Sigmoid colon (tissue), 6 donors: ENCODE measurements at regions not wholly inside any gene's neighbourhood (a gene's known extent, or its start where the extent isn't known, plus 50 kb on each side); places are given as distances from the start of the nearest gene placed in this dataset.

Experiments
- DNase-seq: peaks from one replicate; pipeline ENCODE4 v3.0.0-alpha.2; 2019
- H3K27ac ChIP-seq, 4 donors: fragments of 200-600 bp; sonication (generic); one replicate each; pipeline ENCODE4 v1.5.1; 2016 to 2019; ENCODE audit warnings: mild to moderate bottlenecking in 1 of 4
- H3K27me3 ChIP-seq, 3 donors: fragments of 200-600 bp; sonication (generic); one replicate each; pipeline ENCODE4 v1.5.1; 2019; ENCODE audit warnings: mild to moderate bottlenecking in 1 of 3
- H3K36me3 ChIP-seq, 4 donors: fragments of 200-600 bp; sonication (generic); one replicate each; pipeline ENCODE4 v1.5.1; 2016 to 2019
- H3K4me1 ChIP-seq, 4 donors: fragments of 200-600 bp; sonication (generic); one replicate each; pipeline ENCODE4 v1.5.1; 2017 to 2019
- H3K4me3 ChIP-seq, 4 donors: fragments of 200-600 bp; sonication (generic); one replicate each; pipeline ENCODE4 v1.5.1; 2017 to 2019; ENCODE audit warnings: mild to moderate bottlenecking in 2 of 4, moderate library complexity in 1 of 4
- H3K9me3 ChIP-seq, 4 donors: fragments of 200-600 bp in 3 of 4; sonication (generic) in 3 of 4; one replicate each; pipeline versions ENCODE4 v1.5.1 to v1.6.1; 2013 to 2019
- CTCF ChIP-seq, 4 experiments: fragments of 450-650 bp in 3 of 4; fragments of 200-600 bp in 1 of 4; IDR thresholded peaks; one replicate each; pipeline ENCODE4 v1.5.1; 2016 to 2019; ENCODE audit warnings: antibody characterized with exemption in 4 of 4, mild to moderate bottlenecking in 3 of 4, moderate library complexity in 2 of 4
- EP300 ChIP-seq, 4 donors: sonication (generic); formaldehyde crosslinking; IDR thresholded peaks; one replicate each; pipeline ENCODE4 v1.6.1; 2017; ENCODE audit warnings: antibody characterized with exemption in 4 of 4
- POLR2A ChIP-seq, 2 donors: fragments of 450-650 bp; IDR thresholded peaks; one replicate each; pipeline ENCODE4 v1.6.1; 2016; ENCODE audit warnings: antibody characterized with exemption in 2 of 2, mild to moderate bottlenecking in 2 of 2, moderate library complexity in 2 of 2
- POLR2AphosphoS5 ChIP-seq, 4 donors: sonication (generic); formaldehyde crosslinking; IDR thresholded peaks; one replicate each; pipeline ENCODE4 v1.6.1; 2017; ENCODE audit warnings: antibody characterized with exemption in 4 of 4
- WGBS, 2 donors: extraction: QIAGEN DNeasy Blood & Tissue Kit; methylation state at CpG; one replicate each; pipeline ENCODE4 v1.1.7; 2013; 5-methylcytosine and 5-hydroxymethylcytosine counted together
- intact Hi-C: fragments of 100-400 bp; cut with DNase I; formaldehyde crosslinking; loops from one replicate; pipeline ENCODE4 v1.15.1; 2023
- donor health status: healthy with polysubstance abuse.
- donor health status: healthy.

GRCh38 chr4:13902146-13902545 is 274.6 kb upstream of the BOD1L1 start:
- Histone ChIP-seq H3K4me1 (peaks cover 0 to 5% (median 2%) of the 10 kb centered on the region in 4 donors), H3K27ac (no peak overlapping the region), H3K27me3 (no peaks in the 10 kb centered on the region), H3K4me3 (no peak overlapping the region), H3K36me3 (no peaks in the 10 kb centered on the region), H3K9me3 (no peaks in the 10 kb centered on the region)
- WGBS, 2 donors: 94% methylated on average over 1 of the region's 1 CpG
- intact Hi-C loops: no loop called here
- TF ChIP-seq POLR2AphosphoS5 (IDR thresholded peaks at IDR 0.05): no peak
- TF ChIP-seq EP300 (IDR thresholded peaks at IDR 0.05): no peak
- no peak for TF ChIP-seq CTCF (IDR thresholded peaks at IDR 0.05)
- TF ChIP-seq POLR2A (IDR thresholded peaks at IDR 0.05): no peak
- DNase-seq: no peak

- WGBS, 2 donors: 45 to 69% methylated on average over 3 of the region's 3 CpGs
- Histone ChIP-seq H3K27me3 (no peaks in the 10 kb centered on the region), H3K36me3 (no peaks in the 10 kb centered on the region), H3K9me3 (no peaks in the 10 kb centered on the region), H3K4me3 (no peak overlapping the region), H3K27ac (no peak overlapping the region), H3K4me1 (peaks cover 0 to 10% (median 8%) of the 10 kb centered on the region in 4 donors)
- no peak for TF ChIP-seq POLR2A (IDR thresholded peaks at IDR 0.05)
- DNase-seq: no peak
- intact Hi-C loops: no loop called here
Measured at GRCh38 chr4:13903061-13903460, 275.5 kb upstream of the BOD1L1 start.

- Histone ChIP-seq H3K27me3 (no peaks in the 10 kb centered on the region), H3K9me3 (no peaks in the 10 kb centered on the region), H3K4me3 (no peak overlapping the region), H3K36me3 (no peaks in the 10 kb centered on the region), H3K27ac (no peak overlapping the region), H3K4me1 (peaks cover 0 to 10% (median 8%) of the 10 kb centered on the region in 4 donors)
- intact Hi-C loops: no loop called here
- no peak for DNase-seq
- WGBS, 2 donors: 79 to 84% methylated on average over 6 of the region's 6 CpGs
- TF ChIP-seq CTCF (IDR thresholded peaks at IDR 0.05) (no peak), EP300 (IDR thresholded peaks at IDR 0.05) (no peak), POLR2AphosphoS5 (IDR thresholded peaks at IDR 0.05) (no peak), POLR2A (IDR thresholded peaks at IDR 0.05) (no peak)
Measured at GRCh38 chr4:13903901-13904300, 276.4 kb upstream of the BOD1L1 start.

GRCh38 chr4:13905543-13905942 is 278.0 kb upstream of the BOD1L1 start:
- Histone ChIP-seq H3K27me3 (no peaks in the 10 kb centered on the region), H3K36me3 (no peaks in the 10 kb centered on the region), H3K4me3 (no peak overlapping the region), H3K27ac (no peak overlapping the region), H3K4me1 (peaks cover 0 to 10% (median 8%) of the 10 kb centered on the region in 4 donors), H3K9me3 (no peaks in the 10 kb centered on the region)
- DNase-seq: no peak
- TF ChIP-seq POLR2A (IDR thresholded peaks at IDR 0.05): no peak
- no peak for TF ChIP-seq CTCF (IDR thresholded peaks at IDR 0.05)
- no peak for TF ChIP-seq POLR2AphosphoS5 (IDR thresholded peaks at IDR 0.05)
- no peak for TF ChIP-seq EP300 (IDR thresholded peaks at IDR 0.05)
- intact Hi-C loops: no loop called here
- WGBS, 2 donors: 90 to 92% methylated on average over 5 of the region's 5 CpGs

GRCh38 chr4:13906727-13907126 is 279.2 kb upstream of the BOD1L1 start:
- H3K9me3 ChIP-seq: no peaks in the 10 kb centered on the region
- H3K27ac ChIP-seq: peak overlapping the region in 1 of 4 donors; percentile 36
- intact Hi-C loops: no loop called here
- TF ChIP-seq POLR2A (IDR thresholded peaks at IDR 0.05): no peak
- TF ChIP-seq CTCF (IDR thresholded peaks at IDR 0.05): no peak
- no peak for TF ChIP-seq POLR2AphosphoS5 (IDR thresholded peaks at IDR 0.05)
- TF ChIP-seq EP300 (IDR thresholded peaks at IDR 0.05): no peak
- peaks cover 0 to 10% (median 8%) of the 10 kb centered on the region in 4 donors for H3K4me1 ChIP-seq
- H3K27me3 ChIP-seq: no peaks in the 10 kb centered on the region
- DNase-seq: no peak
- H3K36me3 ChIP-seq: no peaks in the 10 kb centered on the region
- H3K4me3 ChIP-seq: no peak overlapping the region
- 96 to 97% methylated on average over 3 of the region's 3 CpGs for whole genome bisulfite sequencing, 2 donors
